Hematopoietic multipotent progenitor cell treated with erythropoietin and hydrocortisone succinate and interleukin-3 and kit ligand, for 17 days (in vitro differentiated cells): ENCODE measurements at regions not wholly inside any gene's neighbourhood (a gene's known extent, or its start where the extent isn't known, plus 50 kb on each side); places are given as distances from the start of the nearest gene placed in this dataset.

Experiments used
- DNase-seq: peaks from one replicate; pipeline ENCODE4 v3.0.0-alpha.2; 2015; ENCODE audit warnings: low spot score

DNA sequence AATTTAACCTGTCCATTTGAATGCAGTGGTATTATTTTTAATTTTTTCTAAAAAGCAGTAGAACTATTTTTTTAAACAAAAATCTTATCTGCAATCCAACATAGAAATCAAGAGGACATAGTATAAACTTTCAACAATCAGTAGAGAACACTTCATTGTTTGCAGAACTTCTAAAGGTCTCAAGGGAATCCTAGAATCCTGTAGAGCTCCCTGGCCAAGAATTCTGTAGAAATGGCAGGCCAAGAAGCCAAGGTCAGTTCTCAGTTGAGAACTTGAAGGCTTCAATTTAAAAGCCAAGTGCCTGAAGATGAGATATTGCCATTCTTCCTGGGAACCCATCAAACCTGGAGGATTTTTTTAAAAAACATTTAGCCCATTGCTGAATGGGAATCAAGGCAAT, 199.2 kb upstream of the KLF4 start:
- no peak for DNase-seq

DNA sequence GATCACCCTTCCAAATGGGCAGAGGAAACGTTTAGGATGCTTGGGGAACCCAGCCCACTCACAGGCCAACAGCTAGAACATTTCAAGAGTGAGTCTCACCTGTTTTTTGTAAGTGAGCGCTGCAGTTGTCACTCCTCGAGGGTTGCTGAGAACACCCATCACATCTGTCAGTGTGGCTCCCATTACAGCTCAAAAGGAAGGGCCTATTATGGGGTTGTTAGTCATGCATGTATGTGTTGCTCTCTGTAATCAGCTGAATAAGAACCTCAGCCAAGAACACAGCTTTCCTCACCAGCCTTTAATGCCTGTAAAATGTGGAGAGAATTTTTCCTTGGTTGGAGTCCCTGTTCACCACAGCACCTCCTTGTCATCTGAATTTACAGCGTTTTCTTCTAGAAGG, 196.3 kb upstream of the KLF4 start:
- DNase-seq, result no peak

DNA sequence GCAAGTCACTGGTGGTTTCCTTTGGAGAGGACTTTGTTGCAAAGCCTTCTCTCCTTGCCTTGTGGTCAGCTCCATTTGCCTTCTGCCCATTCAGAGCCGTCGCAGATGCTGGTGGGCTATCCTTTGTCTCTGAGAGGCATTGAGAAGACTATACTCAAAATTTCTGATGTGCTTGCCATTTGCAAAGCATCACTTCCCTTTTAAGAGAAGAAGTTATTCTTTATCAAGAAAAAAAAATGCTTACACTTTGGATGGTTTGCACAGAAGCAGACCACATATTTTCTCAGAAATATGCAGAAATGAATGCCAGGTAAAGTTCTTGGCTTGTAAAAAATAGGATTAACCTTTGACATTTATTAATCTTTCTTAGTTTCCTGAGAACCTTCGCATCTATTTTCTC, 195.8 kb upstream of the KLF4 start:
- no peak for DNase-seq

DNA sequence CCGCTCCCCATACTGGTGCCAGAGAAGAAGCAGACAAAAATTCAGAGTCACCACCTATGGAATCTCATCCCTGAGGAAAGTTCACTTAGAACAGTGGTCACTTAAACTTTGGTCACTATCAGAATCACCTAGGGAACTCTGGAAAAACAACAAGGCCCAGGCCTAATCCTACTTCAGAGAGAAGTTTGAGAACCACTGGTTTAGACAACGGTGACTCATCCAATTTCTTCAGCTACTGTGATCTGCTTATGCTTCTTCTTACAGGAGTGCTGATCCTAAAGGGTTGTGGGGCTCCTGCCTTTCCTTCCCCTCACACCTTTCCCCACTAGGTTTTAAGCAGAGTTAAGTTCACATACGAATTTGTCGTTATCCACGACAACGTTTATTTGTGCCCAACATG, 194.7 kb upstream of the KLF4 start:
- DNase-seq, result no peak

DNA sequence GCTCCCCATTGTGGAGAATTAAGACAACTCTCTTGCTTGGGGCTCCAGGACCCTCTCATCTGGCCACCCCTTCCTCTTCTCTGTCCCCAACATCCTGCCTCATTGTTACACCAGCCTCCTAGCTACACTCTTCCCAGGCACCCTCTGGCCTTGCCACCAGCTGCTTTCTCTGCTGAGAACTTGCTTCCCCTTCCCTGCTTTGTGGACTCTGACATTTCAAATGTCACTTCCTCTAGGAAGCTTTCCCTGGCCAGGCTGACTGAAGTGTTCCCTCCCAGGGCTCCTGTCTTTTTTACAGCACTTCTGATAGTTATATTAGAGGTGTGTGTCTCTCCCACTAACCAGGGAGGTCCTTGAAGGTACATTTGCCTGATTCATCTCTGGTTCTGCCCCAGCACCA, 194.0 kb upstream of the KLF4 start:
- DNase-seq, result no peak

DNA sequence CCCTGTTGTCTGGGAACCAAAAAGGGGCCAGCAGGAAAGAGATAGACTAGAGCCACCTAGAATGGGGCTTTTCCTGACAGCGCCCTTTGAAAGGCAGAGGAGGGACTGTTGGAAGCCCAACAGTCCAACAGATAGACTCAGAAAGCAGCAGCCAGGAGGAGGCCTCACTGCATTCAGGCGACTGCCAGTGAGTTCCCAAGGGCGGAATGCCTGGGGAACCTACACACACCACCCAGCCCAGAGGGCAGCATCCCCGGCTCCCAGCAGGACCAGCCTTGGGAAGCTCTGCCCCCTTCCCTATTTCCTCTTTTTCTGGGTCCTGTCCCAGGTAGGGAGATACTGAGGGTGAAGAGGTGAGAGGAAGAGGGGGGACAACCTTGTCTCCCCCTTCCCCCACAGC, 192.4 kb upstream of the KLF4 start:
- no peak for DNase-seq

DNA sequence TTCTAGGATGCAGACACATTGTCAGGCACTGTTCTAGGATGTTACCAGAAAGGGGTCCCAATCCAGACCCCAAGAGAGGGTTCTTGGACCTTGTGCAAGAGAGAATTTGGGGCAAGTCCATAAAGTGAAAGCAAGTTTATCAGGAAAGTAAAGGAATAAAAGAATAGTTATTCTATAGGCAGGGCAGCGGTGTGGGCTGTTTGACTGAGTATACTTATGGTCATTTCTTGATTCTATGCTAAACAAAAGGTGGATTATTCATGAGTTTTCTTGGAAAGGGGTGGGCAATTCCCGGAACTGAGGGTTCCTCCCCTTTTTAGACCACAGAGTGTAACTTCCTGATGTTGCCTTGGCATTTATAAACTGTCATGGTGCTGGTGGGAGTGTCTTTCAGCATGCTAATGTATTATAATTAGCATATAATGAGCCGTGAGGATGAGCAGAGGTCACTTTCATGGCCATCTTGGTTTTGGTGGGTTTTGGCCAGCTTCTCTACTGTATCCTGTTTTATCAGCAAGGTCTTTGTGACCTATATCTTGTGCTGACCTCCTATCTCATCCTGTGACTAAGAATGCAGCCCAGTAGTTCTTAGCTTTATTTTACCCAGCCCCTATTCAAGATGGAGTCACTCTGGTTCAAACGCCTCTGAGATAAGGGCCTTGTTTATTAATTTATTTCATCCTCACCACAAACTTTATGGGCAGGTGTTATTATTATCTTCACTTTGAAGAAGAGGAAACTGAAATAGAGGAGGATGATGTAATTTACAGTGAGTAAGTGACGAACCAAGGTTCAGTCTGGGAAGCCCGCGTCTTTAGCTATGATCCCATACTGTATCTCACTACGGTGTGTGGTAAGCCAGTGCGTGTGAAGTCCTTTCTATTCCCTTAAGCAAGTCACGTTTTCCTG, 186.0 kb upstream of the KLF4 start:
- DNase-seq, result no peak

DNA sequence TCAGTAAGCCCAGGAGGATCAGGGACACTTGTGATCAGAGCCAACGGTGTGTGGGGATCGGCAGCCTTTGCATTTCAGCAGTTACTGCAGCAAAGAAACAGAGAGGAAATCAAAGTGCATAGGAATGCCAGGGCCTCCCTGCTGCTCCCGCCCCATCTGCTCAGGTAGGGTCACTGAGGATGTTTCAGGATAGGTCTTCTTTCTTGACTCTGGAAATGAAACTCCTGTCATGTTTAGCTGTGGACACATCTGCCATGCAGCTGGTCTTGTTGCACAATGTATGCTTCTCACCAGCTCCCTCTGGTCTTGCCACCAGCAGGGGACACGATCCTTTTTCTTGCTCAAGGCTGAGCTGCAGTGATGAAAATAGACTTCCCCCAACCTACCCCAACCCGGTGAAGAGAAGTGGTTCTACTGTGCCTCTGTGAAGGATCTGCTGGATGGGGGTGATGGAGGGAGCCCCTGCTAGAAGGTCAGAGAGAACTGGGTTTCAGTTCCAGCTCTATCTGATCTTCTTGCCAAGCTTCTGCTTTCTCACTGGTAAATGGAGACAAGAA, 185.2 kb upstream of the KLF4 start:
- no peak for DNase-seq

DNA sequence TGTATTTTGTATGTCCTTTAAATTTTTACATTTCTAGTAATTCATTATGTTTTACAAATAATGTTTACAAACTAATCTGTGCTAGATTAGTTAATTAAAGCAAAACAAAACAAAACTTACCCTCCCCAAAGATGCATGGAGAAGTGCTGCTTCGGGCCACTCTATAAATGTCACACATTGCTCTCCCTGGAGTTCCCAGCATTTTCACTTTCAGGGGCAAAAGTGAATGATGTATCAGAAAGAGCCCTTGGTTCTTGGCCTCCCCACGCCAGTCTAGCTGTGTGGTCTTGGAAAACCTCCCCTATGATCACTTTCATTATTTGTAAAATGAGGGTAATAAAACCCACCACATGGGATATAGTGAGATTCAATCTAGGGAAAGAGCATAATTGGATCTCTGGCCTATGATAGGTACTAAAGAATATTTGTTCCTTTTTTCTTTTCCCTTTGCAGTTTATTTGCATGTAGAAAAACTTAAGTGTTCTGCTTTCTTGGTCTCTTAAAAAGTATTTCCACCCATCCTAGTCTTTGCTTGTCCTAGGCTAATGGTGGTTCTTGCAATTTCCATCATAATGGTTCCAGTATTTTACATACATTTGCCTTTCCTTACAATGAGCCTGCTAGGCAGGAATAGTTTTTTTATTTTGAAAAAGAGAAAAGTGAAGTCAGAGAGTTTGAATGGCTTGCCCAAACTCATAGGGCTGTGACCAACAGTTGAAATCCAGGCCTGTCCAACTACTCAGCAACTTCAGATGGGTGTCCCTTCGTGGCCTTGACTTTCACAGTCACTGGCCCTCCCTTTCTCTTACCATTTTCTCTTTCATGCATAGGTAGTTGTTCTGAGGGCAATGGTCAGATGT, 184.5 kb upstream of the KLF4 start:
- DNase-seq, result no peak

DNA sequence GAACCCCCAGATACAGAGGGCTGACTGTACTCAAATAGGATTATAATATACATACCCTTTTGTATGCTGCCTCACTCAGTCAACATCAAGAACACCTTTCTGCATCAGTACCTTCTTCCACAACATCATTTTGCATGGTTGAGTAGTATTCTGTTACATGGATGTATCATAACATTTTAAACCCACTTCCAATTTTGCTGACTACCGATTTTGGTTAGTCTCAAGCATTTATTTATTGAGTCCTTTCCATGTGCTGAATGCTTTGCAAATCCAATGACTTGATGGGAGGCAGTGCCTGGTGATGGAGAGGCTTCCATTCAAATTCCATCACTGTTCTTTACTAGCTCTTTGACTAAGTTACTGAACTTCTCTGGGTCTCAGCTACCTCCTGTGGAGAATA, 182.0 kb upstream of the KLF4 start:
- no peak for DNase-seq

DNA sequence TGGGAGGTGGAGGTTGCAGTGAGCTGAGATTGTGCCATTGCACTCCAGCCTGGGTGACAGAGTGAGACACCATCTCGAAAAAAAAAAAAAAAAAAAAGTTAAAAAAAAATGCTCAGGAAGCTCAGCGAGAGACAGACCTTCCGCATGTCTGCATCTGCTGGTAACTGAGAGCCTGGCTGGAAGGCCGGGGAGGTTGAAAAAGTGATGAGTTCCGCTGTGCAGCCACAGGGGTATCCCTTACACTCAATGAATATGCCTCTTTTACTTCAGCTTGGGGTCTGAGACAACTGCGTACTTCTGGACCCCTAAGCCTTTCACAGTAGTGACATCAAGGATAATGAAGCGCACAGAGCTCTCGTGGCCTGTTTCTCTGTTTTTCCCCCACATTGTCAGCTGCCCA, 179.9 kb upstream of the KLF4 start:
- no peak for DNase-seq

DNA sequence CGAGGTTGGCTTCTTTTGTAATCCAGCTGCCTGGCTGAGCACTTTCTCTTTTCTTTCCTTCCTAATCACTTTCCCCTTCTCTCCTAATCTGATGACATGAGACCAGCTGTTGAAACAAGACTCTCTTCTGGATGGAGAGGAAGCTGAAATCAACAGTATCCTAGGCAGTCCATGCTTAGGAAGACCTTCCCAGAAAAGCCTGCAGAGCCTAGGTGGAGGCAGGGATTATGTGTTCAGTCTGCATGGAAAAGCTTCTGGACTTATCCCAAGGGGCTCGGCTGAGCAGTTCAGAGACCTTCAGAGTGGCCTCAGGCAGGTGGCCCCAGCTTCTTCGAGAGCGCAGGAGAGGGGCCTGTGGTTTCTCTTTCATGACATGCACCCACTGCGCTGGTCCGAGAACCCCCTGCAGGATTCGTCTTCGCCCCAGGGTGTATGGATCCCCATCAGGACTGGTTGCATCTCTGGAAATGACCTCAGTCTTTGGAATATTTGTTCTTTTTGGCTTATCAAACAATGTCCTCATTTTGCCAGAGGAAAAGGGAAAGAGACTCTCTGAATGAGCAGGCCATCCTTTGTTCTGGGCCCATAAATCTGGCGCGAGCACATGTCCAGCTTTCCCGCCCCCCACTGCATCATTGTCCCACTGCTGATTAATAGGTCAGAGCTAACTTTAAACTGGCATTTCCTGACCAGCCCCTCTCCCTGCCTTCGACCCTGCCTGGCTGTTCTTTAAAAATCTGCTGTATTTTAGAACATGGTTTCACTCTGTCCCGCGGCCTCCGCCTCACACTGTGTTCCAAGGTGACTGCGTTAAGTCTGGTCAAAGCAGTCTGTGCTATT, 177.9 kb upstream of the KLF4 start:
- no peak for DNase-seq

DNA sequence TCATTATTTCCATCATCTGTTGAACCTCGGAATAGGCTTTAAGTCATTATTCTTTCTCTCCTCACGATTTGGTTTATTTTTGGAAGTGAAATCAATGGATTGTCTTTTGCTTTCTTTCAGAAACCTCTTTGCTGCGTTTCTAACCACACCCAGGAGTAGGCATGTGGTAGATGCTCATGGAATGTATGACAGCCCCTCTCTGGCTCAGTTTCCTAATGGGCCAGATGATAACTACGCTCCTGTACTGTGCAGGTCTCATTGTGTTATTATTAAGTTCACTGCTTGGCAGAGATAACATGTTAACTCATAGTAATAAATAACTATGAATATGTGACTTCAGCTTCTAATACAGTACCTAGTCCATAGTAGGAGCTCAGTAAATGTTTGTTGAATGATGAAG, 175.5 kb upstream of the KLF4 start:
- DNase-seq, result no peak

DNA sequence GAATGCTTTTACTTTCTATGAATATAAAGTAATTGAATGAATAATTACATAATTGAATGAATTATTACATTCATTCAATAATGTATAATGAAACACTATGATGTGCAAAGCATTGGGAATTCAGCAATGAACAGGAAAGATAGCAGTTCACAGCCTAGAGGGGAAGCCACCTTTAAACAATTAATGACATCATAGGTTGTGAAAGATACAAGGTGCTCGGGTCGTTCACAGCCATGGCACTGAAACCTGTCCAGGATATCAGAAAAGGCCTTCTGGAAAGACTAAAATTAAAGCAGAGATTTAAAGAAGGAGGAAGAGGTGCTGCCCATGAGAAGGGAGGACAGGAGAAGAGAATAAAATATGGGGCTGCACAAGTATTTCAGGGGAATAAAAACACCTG, 171.4 kb upstream of the KLF4 start:
- DNase-seq, result no peak

DNA sequence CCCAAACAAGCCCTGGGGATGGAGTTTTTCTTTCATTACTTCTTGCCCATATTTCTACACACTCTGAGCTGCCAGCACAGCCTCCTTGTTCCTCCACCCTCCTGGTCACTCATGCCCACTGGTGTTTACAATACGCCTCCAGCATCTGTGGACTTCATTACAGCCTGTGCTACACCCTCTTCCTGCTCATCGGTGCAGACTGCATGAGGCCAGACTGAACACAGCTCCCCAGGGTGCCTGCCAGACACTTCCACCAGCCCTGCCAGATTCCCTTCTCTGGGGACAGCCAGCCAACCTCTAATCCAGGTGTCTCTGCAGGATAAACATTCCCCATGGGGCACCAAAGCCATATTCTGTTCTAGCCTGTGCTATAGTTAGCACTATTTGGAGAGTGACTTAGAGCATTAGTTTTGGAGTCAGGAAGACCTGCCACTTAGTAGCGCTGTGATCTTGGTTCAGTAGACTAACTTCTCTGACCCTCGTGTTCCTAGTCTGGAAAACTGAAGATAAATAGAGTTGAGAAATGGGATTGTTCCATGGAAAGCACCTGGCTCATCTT, 163.8 kb upstream of the KLF4 start:
- DNase-seq, result no peak

DNA sequence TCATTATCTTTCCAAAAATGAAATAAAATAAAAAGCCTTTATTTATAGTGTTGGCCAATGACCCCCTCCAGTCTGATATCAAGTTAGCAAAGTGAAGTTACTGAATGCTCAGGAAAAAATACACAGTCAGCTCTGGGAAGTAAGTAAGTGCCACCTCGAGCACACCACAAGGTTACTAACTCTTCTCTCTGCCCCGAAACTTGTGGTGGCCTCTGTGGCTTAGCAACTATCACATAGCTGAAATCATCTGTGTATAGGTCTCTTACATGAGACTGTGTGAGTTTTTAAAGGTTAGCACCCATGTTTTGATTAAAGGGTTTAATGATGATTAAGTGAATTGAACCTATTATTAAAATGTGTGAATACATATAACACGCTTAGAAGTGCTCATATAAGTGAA, 161.4 kb upstream of the KLF4 start:
- DNase-seq, result no peak

DNA sequence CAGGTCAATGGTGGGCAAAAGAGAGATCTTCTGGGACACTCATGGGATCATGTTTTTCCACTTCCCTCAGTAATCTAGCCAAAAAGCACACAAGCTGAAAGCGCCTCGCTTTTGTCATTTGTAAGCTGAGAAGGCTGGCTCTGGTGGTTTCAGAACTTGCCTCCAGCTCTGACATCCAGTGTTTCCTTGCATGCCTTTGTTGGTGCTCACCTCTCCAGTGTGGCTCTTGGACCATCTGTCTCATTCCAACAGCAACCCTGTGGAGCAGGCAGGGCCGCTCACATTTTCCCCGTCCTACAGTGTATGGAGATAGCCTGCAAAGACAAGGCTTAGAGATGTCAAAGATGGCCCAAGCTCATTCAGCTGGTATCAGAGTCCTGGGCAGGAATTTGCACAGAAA, 160.8 kb upstream of the KLF4 start:
- no peak for DNase-seq

DNA sequence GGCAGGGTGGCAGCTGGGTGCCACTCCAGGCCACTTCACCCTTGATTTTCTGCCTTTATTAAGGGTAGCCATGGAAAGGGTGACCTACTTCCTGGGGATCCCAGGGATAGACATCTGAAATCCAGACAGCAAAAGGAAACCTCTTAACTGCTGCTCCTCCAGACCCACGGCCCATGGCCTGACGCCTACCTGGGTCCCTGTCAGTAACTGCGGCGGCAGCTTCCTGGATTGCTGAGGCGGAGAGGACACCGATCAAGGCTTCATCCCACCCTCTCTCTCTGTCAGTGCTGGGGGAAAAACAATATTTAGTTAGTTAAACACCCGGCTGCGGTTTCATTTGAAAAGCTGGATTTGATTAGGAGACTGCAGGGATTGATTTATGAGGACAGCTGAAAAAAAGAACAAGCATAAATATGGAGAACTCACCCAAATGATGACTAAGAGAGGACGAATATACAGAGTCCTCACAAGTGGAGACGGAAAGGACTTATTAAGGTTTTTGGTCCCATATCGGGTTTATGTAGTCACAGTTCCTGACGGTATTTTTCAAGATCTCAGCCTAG, 158.7 kb upstream of the KLF4 start:
- no peak for DNase-seq

DNA sequence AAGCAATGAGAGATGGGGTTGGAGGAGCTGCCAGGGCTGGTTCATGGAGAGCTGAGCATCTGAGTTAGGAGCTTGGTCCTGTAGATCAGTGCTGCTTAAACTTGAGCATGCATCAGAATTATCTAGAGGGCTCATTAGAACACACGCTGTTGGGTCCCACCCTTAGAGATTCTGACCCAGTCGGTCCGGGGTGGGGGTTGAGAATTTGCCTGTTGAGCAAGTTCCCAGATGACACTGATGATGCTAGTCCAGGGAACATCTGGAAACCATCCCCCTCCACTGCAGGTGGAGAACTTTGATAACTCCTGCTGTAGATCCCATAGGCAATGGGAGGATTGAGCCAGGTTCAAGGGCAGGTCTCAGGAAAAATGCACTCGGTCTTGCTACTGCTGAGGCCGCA, 158.0 kb upstream of the KLF4 start:
- no peak for DNase-seq

DNA sequence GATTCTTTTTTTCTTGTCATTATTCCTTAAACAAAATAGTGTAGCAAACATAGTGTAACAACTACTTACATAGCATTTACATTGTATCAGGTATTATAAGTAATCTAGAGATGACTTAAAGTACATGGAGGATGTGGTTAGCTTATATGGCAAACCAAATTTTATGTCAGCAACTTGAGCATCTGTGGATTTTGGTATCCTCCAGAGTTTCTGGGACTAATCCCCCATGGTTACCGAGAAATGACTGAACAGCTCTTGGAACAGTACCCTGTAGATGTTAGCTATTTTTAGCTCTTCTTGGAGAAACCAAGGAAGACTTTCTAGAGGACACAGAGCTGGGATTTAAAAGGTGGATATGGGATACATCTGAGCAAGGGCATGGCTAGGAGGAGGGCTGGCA, 157.6 kb upstream of the KLF4 start:
- DNase-seq, result no peak

DNA sequence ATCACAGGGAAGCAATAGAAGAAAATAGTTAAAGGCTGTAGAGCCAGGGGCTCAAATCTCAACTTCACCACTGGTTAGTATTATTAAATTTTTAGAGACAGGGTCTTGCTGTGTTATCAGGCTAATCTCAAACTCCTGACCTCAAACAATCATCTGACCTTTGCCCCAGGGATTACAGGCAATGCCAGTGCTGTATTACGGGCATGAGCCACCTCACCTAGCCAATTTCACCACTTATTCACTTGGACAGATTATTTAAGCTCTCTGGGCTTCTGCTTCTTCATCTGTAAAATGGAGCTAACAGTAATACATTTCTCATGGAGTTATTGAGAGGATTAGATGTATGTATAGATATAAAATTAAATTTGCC, 155.9 kb upstream of the KLF4 start:
- DNase-seq, result no peak
